ENCODE measurements at regions not wholly inside any gene's neighbourhood (a gene's known extent, or its start where the extent isn't known, plus 50 kb on each side); places are given as distances from the start of the nearest gene placed in this dataset.

DNA sequence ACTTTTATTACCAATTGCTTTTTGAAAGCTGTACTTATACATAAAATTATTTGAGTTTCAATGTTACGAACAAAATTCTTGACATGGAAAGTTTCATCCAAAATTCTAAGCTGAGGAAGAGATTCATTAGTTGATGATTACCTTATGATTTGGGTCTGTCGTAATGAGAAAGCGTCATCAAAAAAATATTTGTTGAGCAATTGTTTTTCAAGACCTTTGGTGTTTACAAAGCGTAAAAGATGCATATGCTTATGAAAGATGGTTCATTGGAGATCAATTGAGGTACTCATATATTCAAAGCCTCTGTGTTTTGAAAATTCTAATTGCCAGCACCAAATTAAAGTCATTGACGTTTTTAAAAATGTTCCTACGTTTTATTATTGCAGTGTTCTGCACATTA is 110.5 kb upstream of the DOK5 start:
- Histone ChIP-seq H3K9me1 (ENCODE audit: control insufficient read depth, extremely low read depth, insufficient read depth, low read length) (no peaks in the 10 kb centered on the region), H3K36me3 (ENCODE audit: control insufficient read depth in 2 of 2, extremely low read depth in 1 of 2, insufficient read depth in 2 of 2, low read length in 2 of 2) (no peaks in the 10 kb centered on the region), H2AFZ (ENCODE audit: control insufficient read depth, low read length) (no peak overlapping the region), H3K9me3 (ENCODE audit: control insufficient read depth, low read depth, low read length) (no peaks in the 10 kb centered on the region), H4K20me1 (ENCODE audit: control insufficient read depth, extremely low read depth, insufficient read depth, low read length) (no peaks in the 10 kb centered on the region), H3K79me2 (ENCODE audit: control insufficient read depth, insufficient read depth, low read length) (no peaks in the 10 kb centered on the region), H3K27ac (ENCODE audit: control insufficient read depth, insufficient read depth, low read length) (no peak overlapping the region), H3K27me3 (ENCODE audit: control insufficient read depth, extremely low read depth, insufficient read depth, low read length) (no peaks in the 10 kb centered on the region), H3K4me1 (ENCODE audit: control insufficient read depth, extremely low read depth, insufficient read depth, low read length) (no peaks in the 10 kb centered on the region), H3K4me3 (ENCODE audit: control insufficient read depth in 2 of 3, extremely low read depth in 1 of 3, insufficient read depth in 2 of 3, low read depth in 1 of 3, low read length in 3 of 3) (no peak overlapping the region), H3K4me2 (ENCODE audit: control insufficient read depth, extremely low read depth, insufficient read depth, low read depth, low read length) (no peak overlapping the region), H3K9ac (ENCODE audit: control insufficient read depth, extremely low read depth, insufficient read depth, low read length) (no peak overlapping the region)
- no peak for FAIRE-seq
- dilution Hi-C loops (cut with MboI; ENCODE audit: extremely low pct_ligation_motif_present, low sequenced_read_pairs): no loop called here
- DNase-seq (ENCODE audit: low read depth, low spot score): no peak
- TF ChIP-seq EZH2 (IDR thresholded peaks at IDR 0.05; ENCODE audit: low read length): no peak
- TF ChIP-seq, protein P1, sequence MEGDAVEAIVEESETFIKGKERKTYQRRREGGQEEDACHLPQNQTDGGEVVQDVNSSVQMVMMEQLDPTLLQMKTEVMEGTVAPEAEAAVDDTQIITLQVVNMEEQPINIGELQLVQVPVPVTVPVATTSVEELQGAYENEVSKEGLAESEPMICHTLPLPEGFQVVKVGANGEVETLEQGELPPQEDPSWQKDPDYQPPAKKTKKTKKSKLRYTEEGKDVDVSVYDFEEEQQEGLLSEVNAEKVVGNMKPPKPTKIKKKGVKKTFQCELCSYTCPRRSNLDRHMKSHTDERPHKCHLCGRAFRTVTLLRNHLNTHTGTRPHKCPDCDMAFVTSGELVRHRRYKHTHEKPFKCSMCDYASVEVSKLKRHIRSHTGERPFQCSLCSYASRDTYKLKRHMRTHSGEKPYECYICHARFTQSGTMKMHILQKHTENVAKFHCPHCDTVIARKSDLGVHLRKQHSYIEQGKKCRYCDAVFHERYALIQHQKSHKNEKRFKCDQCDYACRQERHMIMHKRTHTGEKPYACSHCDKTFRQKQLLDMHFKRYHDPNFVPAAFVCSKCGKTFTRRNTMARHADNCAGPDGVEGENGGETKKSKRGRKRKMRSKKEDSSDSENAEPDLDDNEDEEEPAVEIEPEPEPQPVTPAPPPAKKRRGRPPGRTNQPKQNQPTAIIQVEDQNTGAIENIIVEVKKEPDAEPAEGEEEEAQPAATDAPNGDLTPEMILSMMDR (optimal IDR thresholded peaks at IDR 0.05 in 1 of 3, IDR thresholded peaks at IDR 0.05 in 1 of 3, conservative IDR thresholded peaks at IDR 0.05 in 1 of 3; ENCODE audit: extremely low read depth in 1 of 3, insufficient read depth in 2 of 3, low read length in 3 of 3): no peak

DNA sequence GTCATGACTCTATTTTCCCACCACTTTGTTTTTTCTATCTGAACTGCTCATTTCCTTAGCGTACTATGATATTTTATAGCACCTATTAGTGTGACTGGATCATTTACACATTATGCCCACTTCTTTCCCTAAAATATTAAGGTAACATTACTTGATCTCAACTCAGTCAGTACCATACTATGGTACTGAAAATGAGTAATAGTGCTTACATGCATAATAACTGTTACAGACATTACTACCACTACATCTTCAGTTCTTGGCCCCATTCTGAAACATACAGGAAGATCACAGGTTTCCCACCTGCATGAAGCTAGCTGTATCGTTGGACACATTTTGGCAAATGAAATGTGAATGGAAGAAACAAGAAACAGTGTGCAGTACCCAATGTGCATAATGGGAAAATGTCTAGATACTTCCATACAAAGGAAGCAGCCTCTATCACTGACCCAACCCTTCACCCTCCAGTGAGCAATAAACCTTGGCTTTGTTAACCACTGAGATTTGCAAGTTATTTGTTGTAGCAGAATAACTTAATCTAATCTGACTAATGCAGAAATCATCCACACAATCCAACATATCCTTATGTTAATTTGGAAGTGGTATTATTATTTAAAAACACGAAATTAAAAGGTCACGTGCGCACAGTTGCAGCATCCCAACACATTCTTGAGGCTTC is 108.6 kb upstream of the DOK5 start:
- DNase-seq (ENCODE audit: low read depth, low spot score) (no peak), FAIRE-seq (no peak)
- no peak overlapping the region for H3K4me2 ChIP-seq (ENCODE audit: control insufficient read depth, extremely low read depth, insufficient read depth, low read depth, low read length)
- no peak overlapping the region for H3K9ac ChIP-seq (ENCODE audit: control insufficient read depth, extremely low read depth, insufficient read depth, low read length)
- no peak overlapping the region for H3K27ac ChIP-seq (ENCODE audit: control insufficient read depth, insufficient read depth, low read length)
- no peaks in the 10 kb centered on the region for H3K9me3 ChIP-seq (ENCODE audit: control insufficient read depth, low read depth, low read length)
- no peaks in the 10 kb centered on the region for H3K9me1 ChIP-seq (ENCODE audit: control insufficient read depth, extremely low read depth, insufficient read depth, low read length)
- no peaks in the 10 kb centered on the region for H3K36me3 ChIP-seq (ENCODE audit: control insufficient read depth in 2 of 2, extremely low read depth in 1 of 2, insufficient read depth in 2 of 2, low read length in 2 of 2)
- no peaks in the 10 kb centered on the region for H3K79me2 ChIP-seq (ENCODE audit: control insufficient read depth, insufficient read depth, low read length)
- dilution Hi-C loops (cut with MboI; ENCODE audit: extremely low pct_ligation_motif_present, low sequenced_read_pairs): no loop called here
- TF ChIP-seq, protein P1 (optimal IDR thresholded peaks at IDR 0.05 in 1 of 3, IDR thresholded peaks at IDR 0.05 in 1 of 3, conservative IDR thresholded peaks at IDR 0.05 in 1 of 3; ENCODE audit: extremely low read depth in 1 of 3, insufficient read depth in 2 of 3, low read length in 3 of 3): no peak
- TF ChIP-seq EZH2 (IDR thresholded peaks at IDR 0.05; ENCODE audit: low read length): no peak
- no peaks in the 10 kb centered on the region for H4K20me1 ChIP-seq (ENCODE audit: control insufficient read depth, extremely low read depth, insufficient read depth, low read length)
- H2AFZ ChIP-seq (ENCODE audit: control insufficient read depth, low read length): no peak overlapping the region
- no peak overlapping the region for H3K4me3 ChIP-seq (ENCODE audit: control insufficient read depth in 2 of 3, extremely low read depth in 1 of 3, insufficient read depth in 2 of 3, low read depth in 1 of 3, low read length in 3 of 3)
- H3K4me1 ChIP-seq (ENCODE audit: control insufficient read depth, extremely low read depth, insufficient read depth, low read length): no peaks in the 10 kb centered on the region
- no peaks in the 10 kb centered on the region for H3K27me3 ChIP-seq (ENCODE audit: control insufficient read depth, extremely low read depth, insufficient read depth, low read length)

Measured in keratinocyte (primary cell).